ENCODE measurements at regions not wholly inside any gene's neighbourhood (a gene's known extent, or its start where the extent isn't known, plus 50 kb on each side); places are given as distances from the start of the nearest gene placed in this dataset.

DNA sequence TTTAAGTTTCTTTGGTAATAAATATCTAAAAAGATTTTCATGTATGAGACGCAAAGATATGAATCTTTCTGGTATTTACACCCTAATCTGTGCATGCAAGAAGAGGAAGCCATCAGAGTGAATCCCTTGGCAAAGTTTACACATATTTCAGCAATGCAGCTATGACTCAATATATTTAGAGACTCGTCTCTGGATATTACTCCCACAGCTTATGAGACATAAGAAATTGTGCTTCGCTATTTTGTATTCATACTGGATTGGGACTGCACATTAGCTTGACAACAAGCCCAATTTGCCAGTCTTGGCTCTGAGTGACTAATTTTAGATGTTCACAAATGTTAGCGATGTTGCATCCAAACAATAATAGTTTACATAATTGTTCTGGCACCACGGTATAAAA lies 532.0 kb downstream of the CDH11 start:
- TF ChIP-seq HDAC6 (IDR thresholded peaks at IDR 0.05; ENCODE audit: unreplicated experiment) (no peak), RBBP5 (conservative IDR thresholded peaks at IDR 0.05) (no peak)
- TF ChIP-seq, protein P1, sequence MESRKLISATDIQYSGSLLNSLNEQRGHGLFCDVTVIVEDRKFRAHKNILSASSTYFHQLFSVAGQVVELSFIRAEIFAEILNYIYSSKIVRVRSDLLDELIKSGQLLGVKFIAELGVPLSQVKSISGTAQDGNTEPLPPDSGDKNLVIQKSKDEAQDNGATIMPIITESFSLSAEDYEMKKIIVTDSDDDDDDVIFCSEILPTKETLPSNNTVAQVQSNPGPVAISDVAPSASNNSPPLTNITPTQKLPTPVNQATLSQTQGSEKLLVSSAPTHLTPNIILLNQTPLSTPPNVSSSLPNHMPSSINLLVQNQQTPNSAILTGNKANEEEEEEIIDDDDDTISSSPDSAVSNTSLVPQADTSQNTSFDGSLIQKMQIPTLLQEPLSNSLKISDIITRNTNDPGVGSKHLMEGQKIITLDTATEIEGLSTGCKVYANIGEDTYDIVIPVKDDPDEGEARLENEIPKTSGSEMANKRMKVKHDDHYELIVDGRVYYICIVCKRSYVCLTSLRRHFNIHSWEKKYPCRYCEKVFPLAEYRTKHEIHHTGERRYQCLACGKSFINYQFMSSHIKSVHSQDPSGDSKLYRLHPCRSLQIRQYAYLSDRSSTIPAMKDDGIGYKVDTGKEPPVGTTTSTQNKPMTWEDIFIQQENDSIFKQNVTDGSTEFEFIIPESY (IDR thresholded peaks at IDR 0.05), result no peak
